ENCODE measurements at regions not wholly inside any gene's neighbourhood (a gene's known extent, or its start where the extent isn't known, plus 50 kb on each side); places are given as distances from the start of the nearest gene placed in this dataset.

- no peak for DNase-seq (ENCODE audit: extremely low spot score)
- TF ChIP-seq, protein P1, sequence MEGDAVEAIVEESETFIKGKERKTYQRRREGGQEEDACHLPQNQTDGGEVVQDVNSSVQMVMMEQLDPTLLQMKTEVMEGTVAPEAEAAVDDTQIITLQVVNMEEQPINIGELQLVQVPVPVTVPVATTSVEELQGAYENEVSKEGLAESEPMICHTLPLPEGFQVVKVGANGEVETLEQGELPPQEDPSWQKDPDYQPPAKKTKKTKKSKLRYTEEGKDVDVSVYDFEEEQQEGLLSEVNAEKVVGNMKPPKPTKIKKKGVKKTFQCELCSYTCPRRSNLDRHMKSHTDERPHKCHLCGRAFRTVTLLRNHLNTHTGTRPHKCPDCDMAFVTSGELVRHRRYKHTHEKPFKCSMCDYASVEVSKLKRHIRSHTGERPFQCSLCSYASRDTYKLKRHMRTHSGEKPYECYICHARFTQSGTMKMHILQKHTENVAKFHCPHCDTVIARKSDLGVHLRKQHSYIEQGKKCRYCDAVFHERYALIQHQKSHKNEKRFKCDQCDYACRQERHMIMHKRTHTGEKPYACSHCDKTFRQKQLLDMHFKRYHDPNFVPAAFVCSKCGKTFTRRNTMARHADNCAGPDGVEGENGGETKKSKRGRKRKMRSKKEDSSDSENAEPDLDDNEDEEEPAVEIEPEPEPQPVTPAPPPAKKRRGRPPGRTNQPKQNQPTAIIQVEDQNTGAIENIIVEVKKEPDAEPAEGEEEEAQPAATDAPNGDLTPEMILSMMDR (IDR thresholded peaks at IDR 0.05; ENCODE audit: control extremely low read depth, extremely low read depth, low read depth, missing control alignments) = no peak
- POLR2A ChIA-PET = no interaction called here
- CTCF ChIA-PET = no interaction called here
Measured at GRCh38 chr18:34431042-34431441, 206.3 kb upstream of the NOL4 start.

- TF ChIP-seq, protein P1 (IDR thresholded peaks at IDR 0.05; ENCODE audit: control extremely low read depth, extremely low read depth, low read depth, missing control alignments) = no peak
- ChIA-PET CTCF (no interaction called here), POLR2A (no interaction called here)
- no peak for DNase-seq (ENCODE audit: extremely low spot score)
Measured at GRCh38 chr18:34444622-34445021, 219.9 kb upstream of the NOL4 start.

DNA sequence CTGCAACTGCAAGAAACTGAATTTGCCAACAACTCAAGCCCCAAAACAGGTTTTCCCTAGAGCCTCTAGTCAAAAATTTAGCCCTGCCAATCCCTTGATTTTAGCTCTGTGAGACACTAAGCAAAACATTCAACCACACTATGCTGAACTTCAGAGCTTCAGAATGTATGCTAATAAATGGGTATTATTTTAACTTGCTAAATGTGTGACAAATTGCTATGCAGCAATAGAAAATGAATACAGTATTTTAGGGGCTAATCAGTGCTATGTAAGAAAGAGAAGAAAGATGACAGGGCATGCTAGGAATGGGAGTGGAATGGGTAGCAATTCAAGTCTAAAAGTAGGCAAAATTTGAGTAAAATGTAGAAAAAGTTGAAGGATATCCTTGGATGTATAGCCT lies 223.9 kb upstream of the NOL4 start:
- CTCF ChIA-PET = interaction anchor here (1.2 kb wide), 1 partner anchor 8 kb away, joined by 4 read pairs; no protein-coding TSS in a partner anchor
- DNase-seq (ENCODE audit: extremely low spot score) = no peak
- POLR2A ChIA-PET = no interaction called here
- TF ChIP-seq, protein P1 (IDR thresholded peaks at IDR 0.05; ENCODE audit: control extremely low read depth, extremely low read depth, low read depth, missing control alignments) = no peak

- DNase-seq (ENCODE audit: extremely low spot score) = no peak
- CTCF ChIA-PET = interaction anchor here (1.7 kb wide), 1 partner anchor 17 kb away, joined by 4 read pairs; no protein-coding TSS in a partner anchor
- TF ChIP-seq, protein P1 (IDR thresholded peaks at IDR 0.05; ENCODE audit: control extremely low read depth, extremely low read depth, low read depth, missing control alignments) = no peak
- POLR2A ChIA-PET = no interaction called here
Measured at GRCh38 chr18:34457761-34458160, 233.0 kb upstream of the NOL4 start.

DNA sequence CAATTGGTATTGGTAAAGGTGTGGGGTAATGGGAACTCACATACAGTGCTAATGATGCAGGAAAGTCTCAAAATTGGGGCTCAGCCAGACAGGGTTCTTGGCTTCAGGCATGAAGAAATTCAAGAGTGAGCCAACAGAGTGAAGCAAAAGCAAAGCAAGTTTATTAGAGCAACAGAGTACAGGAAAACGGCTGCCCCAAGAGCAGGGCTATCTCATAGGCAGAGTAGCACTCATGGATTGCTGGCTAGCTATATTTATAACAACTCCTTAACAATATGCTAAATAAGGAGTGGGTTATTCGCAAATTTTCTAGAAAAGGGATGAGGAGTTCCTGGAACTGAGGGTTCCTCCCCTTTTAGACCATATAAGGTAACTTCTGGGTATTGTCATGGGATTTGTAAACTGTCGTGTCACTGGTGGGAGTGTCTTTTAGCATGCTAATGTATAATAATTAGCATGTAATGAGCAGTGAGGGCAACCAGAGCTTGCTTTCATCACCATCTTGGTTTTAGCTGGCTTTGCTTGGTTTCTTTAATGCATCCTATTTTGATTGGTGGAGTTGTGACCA lies 233.8 kb upstream of the NOL4 start:
- ChIA-PET CTCF (interaction anchor here (1.7 kb wide), 1 partner anchor 16 kb away, joined by 4 read pairs; no protein-coding TSS in a partner anchor), POLR2A (no interaction called here)
- TF ChIP-seq, protein P1 (IDR thresholded peaks at IDR 0.05; ENCODE audit: control extremely low read depth, extremely low read depth, low read depth, missing control alignments) = no peak
- no peak for DNase-seq (ENCODE audit: extremely low spot score)

GRCh38 chr18:34461266-34461665 lies 236.6 kb upstream of the NOL4 start:
- POLR2A ChIA-PET = no interaction called here
- CTCF ChIA-PET = no interaction called here
- TF ChIP-seq, protein P1 (IDR thresholded peaks at IDR 0.05; ENCODE audit: control extremely low read depth, extremely low read depth, low read depth, missing control alignments) = no peak
- no peak for DNase-seq (ENCODE audit: extremely low spot score)

Measured in GM10248 (cell line).